Fibroblast of upper back skin (primary cell): ENCODE measurements at regions not wholly inside any gene's neighbourhood (a gene's known extent, or its start where the extent isn't known, plus 50 kb on each side); places are given as distances from the start of the nearest gene placed in this dataset.

Experiments used
- DNase-seq: peaks from one replicate; pipeline ENCODE4 v3.0.0-alpha.2; 2013

DNA sequence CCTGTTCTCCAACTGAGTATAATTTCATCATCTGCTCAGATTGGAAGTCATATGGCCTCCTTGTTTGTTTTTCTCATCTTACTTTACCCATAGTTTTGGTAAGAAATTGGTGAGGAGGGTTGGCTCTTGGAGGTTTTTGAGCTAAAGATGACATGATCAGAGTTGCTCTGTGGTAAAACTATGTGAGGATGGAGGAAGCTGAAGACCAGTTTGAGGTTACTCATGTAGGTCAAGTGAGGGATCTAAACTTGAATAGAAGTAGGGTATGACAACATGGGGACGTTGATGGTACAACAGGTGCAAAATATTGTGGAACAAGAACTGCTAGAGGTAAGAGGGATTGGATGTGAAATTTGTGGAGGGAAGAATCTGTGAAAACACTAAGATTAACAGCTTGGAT lies 87.7 kb upstream of the NEO1 start:
- no peak for DNase-seq

DNA sequence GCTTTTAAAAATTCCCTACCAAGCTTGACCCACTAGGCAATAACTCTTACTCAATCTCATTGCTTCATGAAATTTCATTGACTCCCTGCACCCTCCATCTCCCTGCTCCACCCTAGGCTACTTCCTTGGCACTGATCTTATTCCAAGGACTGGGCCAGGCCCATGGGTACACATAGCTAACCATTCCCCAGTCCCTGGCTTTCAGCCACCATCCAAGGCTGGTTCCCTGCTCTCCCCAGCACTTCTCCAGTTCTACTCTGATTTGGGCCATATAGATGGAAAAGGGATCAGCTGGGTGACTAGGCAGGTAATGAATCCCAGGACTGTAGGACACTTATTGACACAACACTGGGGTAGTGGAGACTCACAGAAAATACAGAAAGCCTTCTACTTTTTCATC lies 88.1 kb upstream of the NEO1 start:
- DNase-seq: no peak

DNA sequence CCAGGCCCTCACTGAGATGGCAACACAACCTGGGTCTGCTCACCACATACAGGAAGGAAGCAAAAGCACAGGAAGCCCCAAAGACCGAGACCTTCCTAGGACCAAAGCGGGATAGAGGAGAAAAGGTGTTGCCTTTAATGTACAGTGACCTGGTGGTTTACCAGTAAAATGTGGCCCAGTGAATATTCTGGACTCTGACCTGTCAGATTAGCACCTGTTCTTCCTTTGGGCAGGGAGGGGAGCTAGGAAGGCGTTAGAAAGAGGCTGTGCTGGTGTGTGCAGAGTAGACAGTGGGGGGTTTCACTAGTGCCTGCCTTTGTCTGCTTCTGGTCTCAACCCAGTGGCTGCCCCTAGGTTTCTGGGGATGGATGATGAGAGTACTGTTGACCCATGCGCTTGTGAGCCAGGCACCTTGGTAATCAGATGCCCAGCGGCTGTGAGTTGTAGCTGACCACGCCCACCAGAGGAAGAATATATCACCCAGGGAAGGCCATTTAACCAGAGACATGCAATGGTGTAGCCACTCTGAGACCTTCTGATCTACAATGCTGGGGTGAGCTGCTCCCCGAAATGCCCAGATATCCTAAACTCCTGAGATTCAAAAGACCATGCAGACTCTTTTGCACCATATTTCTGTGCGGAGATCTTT lies 90.1 kb upstream of the NEO1 start:
- no peak for DNase-seq

DNA sequence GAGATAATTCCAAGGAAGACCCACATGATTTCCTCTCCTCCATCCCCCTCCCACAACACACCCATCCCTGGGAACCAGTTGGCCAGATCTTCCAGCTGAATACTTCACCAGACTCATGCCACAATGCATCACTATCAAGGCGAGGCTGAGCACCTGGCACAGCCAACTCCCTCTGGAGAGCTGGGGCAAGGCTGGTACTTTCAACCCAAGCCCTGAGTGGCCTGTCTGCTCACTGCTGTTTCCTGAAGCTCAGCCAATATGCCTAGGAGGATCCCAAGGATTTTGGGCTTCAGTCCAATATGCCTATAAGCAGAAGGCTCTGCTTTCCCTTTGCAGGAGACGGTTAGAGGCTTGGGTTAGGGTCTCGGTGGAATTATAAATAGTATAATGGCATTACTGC lies 90.9 kb upstream of the NEO1 start:
- no peak for DNase-seq

DNA sequence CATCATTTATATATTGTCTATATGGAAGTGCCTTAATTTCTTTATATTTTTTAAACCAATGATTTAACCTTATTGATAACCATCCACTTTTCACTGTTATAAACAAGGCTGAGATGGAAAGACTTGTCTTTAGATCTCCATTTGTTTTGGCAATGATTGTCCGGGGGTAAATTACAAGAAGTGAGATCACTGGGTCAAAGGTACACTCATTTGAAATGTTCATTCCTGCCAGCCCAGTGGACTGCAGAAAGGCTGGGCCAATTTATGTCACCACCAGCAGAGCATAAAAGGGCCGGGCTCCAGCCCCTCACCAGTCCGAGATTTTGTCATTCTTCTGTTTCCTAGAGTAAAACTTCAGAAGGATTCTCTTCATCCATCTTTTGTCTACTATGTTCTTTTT lies 93.6 kb upstream of the NEO1 start:
- no peak for DNase-seq

DNA sequence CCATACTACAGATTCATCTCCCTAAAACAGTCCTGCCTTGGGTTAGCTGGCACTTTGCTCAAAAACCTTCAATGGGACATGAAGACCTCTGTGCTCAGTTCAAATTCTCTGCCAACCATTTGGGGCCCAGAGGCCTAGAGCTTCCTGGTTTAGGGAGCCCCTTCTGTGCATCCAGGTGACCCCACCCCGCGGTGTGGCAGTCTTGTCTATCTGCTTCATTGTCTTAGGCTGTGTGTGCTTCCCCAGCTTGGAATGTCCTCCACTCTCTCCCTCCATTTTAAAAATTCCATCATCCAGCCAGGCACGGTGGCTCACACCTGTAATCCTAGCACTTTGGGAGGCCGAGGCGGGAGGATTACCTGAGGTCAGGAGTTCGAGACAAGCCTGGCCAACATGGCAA lies 99.0 kb upstream of the NEO1 start:
- DNase-seq: no peak

DNA sequence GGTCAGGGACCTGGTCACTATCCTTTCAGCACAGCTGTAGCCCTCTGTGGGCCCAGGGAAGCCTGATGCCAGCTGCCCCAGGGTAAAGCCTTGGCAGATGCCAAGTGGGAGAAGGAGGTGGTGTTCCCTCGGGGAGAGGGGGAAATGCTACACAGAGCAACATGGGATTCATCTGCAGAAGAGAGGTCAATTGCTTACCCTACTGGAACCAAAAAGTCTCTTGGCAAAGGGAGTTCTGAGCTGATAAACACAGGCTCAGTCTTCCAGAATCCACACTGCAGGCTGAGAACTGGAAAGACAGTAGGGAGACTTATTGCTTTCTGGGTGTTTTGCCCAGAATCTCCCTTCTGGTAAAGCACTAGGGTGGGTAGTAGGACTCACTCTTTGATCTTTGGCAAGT lies 100.1 kb upstream of the NEO1 start:
- no peak for DNase-seq

DNA sequence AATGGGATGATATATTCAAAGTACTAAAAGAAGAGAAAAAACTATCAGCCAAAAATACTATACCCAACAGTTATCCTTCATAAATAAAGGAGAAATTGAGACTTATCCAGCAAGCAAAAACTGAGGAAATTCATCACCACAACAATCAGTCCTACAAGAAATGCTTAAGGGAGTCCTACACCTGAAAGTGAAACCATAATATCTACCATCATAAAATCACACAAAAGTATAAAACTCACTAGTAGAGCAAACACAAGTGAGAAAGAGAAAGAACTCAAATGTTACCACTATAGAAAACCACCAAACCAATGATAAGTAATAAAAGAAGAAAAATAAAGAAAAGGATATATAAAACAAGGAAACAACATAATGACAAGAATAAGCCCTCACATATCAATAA lies 103.6 kb upstream of the NEO1 start:
- DNase-seq: no peak

DNA sequence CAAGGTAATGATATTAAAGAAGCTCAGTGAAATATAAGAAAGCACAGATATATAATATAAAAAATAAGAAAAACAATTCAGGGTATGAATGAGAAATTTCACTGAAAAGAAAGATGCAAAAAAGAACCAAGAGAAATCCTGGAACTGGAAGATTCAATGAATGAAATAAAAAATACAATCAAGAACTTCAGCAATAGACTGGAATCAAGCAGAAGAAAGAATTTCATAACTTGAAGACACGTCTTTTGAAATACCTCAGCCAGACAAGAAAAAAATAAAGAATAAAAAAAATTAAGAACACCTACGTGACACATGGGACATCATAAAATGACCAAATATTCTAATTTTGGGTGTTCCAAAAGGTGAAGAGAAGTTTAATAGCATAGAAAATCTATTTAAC lies 104.6 kb upstream of the NEO1 start:
- no peak for DNase-seq

DNA sequence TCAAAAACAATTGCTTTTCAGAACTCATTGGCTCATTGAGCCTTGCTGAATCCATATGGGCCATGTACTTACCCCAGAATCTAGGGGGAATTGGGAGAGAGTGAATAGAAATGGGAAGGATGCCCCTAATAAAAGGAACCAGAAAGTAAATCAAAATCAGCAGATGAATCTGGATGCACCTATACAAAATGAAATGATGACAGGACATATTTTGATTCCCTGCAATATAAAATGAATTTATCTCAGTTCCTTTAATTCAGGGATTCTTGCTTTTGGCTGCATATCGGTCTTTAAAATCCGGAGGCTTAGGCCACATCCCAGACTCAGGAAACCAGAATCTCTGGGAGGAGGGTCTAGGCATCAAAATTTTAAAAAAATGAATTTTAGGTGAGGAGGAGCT lies 107.7 kb upstream of the NEO1 start:
- DNase-seq: no peak

DNA sequence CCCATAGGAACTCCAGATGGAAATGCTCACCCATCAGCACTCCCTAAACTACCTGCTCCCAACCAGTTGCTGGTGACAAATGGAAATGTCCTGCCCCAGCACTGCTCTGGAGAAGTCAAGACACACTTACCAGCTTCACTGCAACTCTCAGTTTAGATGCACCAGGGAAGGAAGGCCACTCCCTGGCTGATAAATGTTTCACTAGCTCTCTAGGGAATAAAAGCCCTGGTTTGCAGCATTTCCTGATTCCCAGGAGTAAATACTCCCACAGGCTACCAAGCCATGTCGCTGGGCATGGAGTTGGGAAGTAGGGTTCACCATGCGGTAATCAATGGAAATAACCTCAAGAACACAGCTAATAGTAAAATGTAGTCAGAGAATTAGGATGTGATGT lies 112.0 kb upstream of the NEO1 start:
- DNase-seq: no peak

DNA sequence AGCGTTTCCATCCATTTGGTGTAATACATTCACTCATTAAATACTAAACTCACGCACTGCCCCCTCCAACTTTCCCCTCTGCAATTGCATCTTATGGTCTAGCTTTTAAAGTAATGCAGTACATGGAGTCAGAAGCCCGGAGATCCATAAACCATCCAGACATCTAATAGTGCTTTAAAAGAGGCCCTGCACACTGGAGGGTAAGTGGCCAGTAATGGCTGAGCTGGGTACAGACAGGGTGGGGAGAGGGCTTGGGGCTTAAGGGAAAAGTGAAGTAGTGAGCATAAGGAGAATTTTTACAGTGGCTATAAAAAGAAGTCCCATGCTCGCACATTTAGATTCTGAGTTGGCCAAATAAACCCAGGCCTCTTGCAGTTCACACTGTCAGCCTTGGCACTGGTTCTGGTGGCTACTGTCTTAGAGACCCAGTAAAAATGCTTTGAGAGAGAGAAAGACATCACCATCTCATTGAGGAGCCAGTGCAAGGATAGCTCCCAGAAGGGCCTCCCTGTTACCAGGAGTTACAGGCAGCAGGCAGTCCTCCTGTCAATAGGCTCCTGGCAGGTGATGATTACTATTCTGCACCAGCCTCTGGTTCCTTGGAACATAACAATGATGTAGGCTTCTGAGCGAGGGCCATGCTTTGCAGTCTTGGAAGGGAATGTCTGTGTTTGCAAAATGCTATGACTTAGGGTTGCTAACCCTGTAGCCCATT lies 112.6 kb upstream of the NEO1 start:
- DNase-seq: no peak

DNA sequence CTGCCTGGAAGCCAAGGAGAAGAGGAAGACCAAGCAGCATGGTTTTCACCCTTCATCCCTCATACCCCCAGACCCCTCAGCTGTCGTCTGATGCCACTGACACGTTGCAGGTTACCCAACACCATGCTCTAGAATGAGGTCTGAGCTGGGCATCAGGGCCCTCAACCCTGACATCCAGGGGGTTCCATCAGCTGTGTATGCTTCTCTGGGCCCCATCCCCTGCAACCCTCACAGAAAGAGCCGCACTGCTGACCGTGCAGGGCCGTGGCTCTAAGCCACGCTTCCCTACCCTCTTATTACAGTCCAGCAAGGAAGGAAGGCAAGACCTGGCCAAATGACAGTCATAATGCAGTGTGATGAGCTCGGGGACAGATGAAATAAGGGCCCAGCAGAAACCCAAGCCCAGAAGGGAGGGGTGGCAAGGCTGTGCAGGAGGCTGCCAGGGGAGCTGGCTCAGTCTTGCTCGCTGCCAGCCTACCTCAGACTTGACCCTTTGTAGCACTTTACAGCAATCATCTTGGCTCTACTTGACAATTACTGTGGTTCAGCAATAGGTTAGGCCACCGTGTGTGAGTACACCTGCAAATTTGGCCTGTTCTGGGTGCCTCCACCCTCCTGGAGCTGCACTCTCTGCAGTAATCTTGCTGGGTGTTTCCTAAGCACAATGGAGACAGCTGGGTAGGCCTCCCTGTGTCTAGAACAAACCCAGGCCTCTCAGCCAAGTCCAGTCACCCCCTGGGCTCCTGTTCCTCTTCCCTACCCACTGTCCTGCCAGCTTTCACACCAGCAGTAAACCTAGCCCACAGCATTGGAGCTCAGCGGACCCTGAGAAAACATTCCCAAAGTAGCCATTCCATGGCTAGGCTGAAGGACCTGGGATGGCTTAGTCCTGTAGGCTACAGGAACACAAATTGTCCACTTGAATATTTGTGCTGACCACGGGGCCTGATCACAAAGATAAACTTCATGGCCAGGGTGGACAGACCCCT lies 115.3 kb upstream of the NEO1 start:
- no peak for DNase-seq

DNA sequence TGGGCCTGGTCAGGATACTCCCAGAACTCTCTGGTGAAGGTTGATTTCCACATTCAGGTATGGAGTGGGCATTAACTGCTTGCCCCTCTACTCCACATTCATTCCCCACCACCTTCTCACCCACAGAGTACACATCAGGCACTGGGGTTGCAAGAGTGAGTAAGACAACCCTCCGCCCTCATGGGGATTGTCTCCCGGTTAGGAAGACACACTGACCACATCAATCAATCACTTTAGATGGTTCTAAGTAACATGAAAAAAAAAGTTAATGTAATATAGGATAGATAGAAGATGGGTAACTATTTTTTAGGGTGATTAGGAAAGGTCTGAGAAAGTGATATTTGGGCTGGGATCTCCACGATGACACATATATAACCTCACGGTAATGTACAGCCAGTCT lies 116.0 kb upstream of the NEO1 start:
- DNase-seq: no peak

DNA sequence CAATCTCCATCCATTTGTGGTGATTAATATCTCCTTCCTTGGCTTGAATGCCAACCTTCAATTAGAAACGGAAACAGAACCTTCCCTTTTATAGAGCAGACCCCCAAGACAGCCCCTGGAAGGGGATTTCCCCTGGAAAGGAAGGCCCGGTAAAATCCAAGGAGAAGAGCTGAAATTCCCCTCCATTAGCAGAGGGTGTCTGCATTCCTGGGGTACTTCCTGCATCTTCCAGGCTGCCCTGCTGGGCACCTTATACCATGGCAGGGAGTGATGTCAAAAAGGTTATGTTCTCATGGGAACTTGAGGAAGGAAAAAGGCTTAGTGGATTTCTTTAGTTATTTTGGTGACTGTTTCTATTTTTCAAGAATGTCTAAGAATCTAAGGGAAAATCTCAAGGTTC lies 116.7 kb upstream of the NEO1 start:
- no peak for DNase-seq

DNA sequence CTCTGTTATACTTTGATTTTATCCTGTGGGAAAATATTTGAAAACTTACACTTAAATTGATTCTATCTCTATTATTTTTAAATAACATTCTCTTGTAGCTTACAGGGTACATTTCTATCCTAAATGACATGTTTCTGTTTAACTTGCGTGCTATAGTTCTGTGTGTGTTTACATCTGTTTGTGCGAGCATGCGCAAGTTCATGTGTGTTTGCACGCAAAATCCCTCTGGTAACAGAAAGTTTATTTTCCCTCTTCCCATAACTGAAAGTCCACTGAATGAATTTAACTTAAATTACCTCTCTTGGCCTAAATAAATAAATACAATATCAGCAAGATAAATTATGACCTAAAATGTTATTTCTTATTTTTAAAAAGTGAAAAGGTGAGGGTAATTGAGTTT lies 117.3 kb upstream of the NEO1 start:
- no peak for DNase-seq

DNA sequence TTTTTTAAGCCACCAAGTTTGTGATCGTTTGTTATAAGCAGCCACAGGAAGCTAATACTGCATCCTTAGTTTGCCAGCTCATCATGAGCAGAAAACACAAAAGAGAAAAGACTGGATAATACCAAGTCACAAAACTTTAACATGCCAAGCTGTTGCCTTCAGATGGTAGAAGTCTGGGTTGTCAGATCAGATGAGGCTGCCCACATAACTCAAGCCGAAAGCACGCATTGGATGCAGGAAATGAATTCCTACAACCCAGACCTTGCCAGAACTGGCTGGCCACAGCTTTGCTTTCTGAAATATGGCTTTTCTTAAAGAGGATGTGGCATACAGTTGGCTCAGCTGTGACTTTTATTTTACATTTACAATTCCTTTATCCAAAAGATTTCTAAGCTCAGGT lies 118.3 kb upstream of the NEO1 start:
- DNase-seq: peak; percentile 32

DNA sequence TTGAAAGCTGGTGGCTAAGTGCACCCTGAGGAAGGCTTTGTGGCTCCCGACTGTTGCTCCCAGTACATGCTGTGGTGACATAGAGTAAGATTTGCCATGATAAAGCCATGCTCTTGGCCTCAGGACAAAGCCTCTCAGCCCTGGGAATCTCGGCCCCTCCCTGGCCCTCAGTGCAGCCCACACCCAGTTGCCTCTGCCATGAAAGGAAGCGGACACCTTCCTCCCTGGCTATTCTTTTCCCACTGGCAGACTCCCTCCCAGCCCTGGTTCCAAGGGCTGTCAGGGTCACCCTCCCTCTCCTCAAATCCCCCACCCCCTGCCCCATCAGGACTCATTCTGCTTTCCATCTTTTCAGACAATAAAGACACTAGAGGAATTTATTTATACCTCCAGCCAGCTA lies 119.8 kb upstream of the NEO1 start:
- DNase-seq: no peak

DNA sequence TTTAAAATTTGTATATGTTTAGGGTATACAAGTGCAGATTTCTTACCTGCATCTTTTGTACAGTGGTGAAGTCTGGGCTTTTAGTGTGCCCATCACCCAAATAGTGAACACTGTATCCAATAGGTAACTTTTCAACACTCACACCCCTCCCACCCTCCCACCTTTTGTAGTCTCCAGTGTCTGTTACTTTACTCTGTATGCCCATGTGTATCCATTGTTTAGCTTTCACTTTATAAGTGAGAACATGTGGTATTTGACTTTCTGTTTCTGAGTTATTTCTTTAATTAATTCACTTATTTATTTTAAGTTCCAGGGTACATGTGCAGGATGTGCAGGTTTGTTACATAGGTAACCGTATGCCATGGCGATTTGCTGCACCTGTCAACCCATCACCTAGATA lies 124.8 kb upstream of the NEO1 start:
- no peak for DNase-seq

DNA sequence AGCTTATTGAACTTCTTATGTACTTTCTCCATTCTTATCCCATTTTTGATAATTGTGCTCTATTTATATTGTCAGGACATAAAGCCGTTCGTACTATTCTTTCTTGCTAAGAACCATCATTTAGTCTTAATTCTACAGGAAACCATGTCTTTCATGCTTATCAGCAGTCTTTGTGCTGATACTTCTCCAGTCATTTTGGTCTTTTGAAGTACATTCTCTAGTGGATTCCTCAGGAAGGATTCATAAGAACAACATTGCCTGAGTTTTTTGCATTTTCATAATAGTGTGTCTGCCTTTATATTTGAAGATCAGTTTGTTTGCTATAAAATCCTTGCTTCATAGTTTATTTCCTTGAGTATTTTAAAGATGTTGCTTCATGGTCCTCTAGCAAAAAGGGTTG lies 126.6 kb upstream of the NEO1 start:
- DNase-seq: peak; percentile 24

DNA sequence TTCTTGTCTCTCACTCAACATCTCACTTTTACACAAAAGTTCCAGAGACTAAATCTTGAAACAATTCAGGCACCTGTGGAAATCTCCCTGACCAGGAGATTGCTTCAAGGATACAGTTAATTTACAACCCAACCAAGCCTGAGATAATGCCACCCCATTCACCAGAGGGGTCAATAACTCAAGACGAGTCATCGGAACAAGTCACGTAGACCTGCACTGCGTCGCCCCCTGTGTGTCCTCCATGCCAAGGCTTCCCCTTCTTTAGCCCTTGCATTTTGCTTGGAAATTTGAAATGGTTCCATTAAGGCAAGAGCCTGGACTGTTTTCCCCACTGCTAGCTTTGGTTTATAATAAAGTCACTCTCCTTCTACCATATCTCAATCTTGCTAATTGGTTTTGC lies 129.0 kb upstream of the NEO1 start:
- DNase-seq: no peak

DNA sequence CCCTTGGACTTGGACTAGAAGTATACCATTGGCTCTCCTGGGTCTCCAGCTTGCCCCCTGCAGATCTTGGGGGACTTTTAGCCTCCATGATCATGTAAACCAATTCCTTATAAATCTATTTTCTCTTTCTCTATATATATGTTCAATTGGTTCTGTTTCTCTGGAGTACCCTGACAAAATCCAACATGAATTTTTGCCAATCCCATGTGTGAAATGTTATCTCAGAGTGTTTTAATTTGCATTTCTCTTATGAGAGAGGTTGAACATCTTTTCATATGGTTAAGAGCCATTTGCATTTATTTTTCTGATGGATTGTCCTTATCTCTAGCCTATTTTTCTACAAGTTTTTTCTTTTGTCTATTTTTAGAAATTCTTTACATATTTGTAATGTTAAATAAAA lies 131.7 kb upstream of the NEO1 start:
- no peak for DNase-seq

DNA sequence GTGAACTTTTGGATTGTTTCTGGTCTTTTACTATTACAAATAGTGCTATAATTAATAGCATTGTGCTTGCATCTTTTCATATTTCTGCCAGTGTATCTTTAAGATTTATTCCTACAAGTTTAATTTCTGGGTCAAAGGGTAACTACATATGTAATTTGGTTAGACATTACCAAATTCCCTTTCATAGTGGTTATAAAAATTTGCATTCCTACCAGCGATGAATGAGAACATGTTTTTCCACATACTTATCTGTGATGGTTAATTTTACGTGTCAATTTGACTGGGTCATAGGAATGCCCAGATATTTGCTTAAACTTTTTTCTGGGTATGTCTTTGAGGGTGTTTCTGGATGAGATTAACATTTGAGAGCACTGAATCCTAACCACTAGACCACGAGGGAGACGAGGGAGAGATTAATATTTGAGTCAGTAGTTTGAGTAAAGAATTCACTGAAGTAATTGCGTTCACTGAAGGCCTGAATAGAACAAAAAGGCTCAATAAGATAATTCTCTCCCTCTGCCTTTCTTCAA lies 132.3 kb upstream of the NEO1 start:
- DNase-seq: peak; percentile 58

DNA sequence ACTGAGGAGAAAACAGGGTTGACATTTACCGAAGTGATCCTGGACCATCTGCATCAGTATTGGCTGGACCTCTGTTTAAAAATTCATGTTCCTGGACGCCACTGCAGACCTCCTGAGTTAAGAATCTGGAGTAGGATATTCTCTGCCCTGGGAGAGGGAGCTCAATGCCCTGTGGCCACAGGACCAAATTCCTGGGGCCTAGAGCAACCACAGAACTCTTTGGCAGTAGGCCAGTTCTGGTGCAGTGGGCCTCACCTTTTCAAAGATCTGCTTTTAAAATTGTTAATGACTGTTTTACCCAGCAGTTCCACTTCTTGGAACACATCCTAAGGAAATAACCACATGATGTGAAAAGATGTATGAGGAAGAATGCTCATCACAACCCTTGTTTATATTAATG lies 133.3 kb upstream of the ADPGK start:
- DNase-seq: peak; percentile 52
